Small intestine (tissue), 7 donors: ENCODE measurements at regions not wholly inside any gene's neighbourhood (a gene's known extent, or its start where the extent isn't known, plus 50 kb on each side); places are given as distances from the start of the nearest gene placed in this dataset.
A peak's percentile ranks its signal among the peaks of the same experiment; 100 is the strongest.

Source experiments
- DNase-seq, 2 donors: peaks; one replicate each; pipeline versions ENCODE4 v3.0.0 to v3.0.0-alpha.2; 2013
- FAIRE-seq: peaks from 2 replicates; lab custom pipeline; 2012; peaks lifted over from hg19 to GRCh38; lab: Jason Lieb, UNC
- H3K27ac ChIP-seq, 3 donors: one replicate each; pipeline ENCODE4 v1.5.1; 2013; ENCODE audit warnings: low read length in 2 of 3, mild to moderate bottlenecking in 2 of 3, control low read depth in 1 of 3, inconsistent platforms in 1 of 3, low read depth in 1 of 3, moderate library complexity in 1 of 3
- H3K27me3 ChIP-seq, 3 donors: one replicate each; pipeline ENCODE4 v1.6.1; 2013; ENCODE audit warnings: low read length in 3 of 3, inconsistent platforms in 1 of 3; ENCODE audit not compliant: control insufficient read depth in 3 of 3, insufficient read depth in 3 of 3
- H3K36me3 ChIP-seq, 3 donors: one replicate each; pipeline ENCODE4 v1.6.1; 2013; ENCODE audit warnings: low read length in 3 of 3, inconsistent platforms in 1 of 3, low read depth in 1 of 3, mild to moderate bottlenecking in 1 of 3, moderate library complexity in 1 of 3; ENCODE audit not compliant: control insufficient read depth in 3 of 3, insufficient read depth in 2 of 3
- H3K4me1 ChIP-seq, 3 donors: one replicate each; pipeline ENCODE4 v1.6.1; 2013; ENCODE audit warnings: low read length in 2 of 3, inconsistent platforms in 1 of 3, low read depth in 1 of 3, mild to moderate bottlenecking in 1 of 3, moderate library complexity in 1 of 3; ENCODE audit not compliant: control insufficient read depth in 3 of 3, insufficient read depth in 2 of 3
- H3K4me3 ChIP-seq, 3 donors: one replicate each; pipeline ENCODE4 v1.5.1; 2013; ENCODE audit warnings: low read length in 3 of 3, control low read depth in 1 of 3, inconsistent platforms in 1 of 3, low read depth in 1 of 3, mild to moderate bottlenecking in 1 of 3, moderate library complexity in 1 of 3
- H3K9me3 ChIP-seq, 2 donors: one replicate each; pipeline ENCODE4 v1.6.1; 2013; ENCODE audit warnings: low read depth in 1 of 2, low read length in 1 of 2; ENCODE audit not compliant: control insufficient read depth in 2 of 2, insufficient read depth in 1 of 2
- WGBS, 3 donors: extraction: QIAGEN DNeasy Blood & Tissue Kit; methylation state at CpG; one replicate each; pipeline ENCODE4 v1.1.7; 2013; 5-methylcytosine and 5-hydroxymethylcytosine counted together
- donor health status: healthy with polysubstance abuse.
- donor health status: control.
- donor health status: control.
- donor health status: Bipolar disorder and iron deficiency.
- donor health status: healthy.

DNA sequence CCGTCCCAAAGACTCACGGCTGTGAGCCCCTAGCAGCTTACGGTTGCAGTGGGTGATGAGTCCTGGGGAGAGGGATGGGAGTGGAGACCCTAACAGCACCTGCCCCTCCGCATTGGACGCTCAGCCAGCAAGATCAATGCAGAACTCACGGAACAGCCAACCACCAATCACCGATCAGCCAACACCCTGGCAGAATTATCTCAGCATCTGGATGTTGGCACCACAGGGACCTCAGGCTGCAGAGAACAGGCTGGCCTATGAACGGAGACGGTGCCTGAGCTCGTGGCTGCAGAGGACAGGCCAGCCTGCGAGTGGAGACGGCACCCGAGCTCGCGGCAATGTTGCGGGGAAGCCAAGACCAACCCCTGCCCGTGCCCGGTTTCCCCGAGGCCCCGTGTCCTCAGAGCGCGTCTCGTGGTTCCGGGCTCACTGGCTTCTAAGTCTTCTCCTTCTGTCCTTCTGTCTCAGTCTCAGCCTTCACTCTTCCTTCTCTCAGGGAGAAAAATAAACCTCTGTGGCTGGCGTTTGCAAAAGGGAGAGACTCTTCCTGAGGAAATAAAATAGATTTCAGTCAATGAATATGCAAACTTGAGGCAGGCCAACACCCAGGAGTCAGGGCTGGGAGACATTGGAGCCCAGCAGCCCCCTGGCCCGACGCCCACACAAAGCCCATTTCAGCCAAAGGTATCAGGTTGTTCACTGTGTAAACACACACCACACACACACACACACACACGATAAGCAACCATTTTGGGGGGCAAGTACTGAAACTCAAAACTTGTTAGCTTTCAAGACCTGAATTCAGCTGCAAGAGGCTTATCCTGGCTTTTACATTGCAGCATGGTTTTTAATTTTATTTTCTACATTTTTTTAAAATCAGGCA is 67.8 kb downstream of the SIK1 start:
- H3K4me3 ChIP-seq, result no peak overlapping the region
- no peak overlapping the region for H3K27ac ChIP-seq
- H3K4me1 ChIP-seq, result peaks cover 0 to 6% (median 0%) of the 10 kb centered on the region in 3 donors
- peaks cover 0 to 3% (median 0%) of the 10 kb centered on the region in 3 donors for H3K27me3 ChIP-seq
- 71 to 85% (median 79%) methylated on average over 28 of the region's 28 CpGs for WGBS, 3 donors
- H3K9me3 ChIP-seq, result no peaks in the 10 kb centered on the region
- FAIRE-seq, result no peak
- DNase-seq, result no peak
- H3K36me3 ChIP-seq, result no peaks in the 10 kb centered on the region

DNA sequence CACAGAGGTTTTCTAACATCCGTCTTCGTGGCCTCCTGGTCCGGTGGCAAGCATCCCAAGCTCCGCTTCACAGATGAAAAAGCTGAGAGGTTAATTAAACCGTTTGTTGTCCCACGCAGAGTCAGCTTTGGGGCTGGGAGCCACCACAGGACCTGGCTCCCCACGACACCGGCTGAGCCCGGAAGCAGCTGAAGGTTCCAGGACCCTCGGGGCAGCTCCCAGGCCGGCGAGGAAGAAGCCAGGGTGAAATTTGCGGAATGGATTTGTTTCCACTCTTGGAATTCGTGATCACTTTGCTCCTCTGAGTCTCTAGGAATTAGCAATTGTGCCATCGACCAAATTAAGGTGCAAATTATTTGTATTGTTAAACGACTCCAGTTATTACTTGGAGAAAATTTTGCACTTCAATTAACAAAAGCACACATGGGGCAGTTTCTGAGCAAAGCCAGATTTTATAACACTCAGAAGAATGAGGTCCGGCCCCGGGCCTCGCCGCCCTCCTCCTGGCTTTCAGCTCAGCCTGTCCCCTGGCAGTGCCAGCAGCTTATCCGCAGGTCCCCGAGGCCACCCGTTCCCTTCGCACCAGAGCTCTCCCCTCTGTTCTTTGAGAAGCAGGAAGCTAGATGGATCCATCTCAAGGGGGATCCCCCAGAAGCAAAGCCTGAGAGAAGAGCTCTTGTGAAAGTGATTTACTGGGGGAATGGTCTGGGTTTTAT is 69.1 kb downstream of the SIK1 start:
- DNase-seq, result no peak
- no peaks in the 10 kb centered on the region for H3K9me3 ChIP-seq
- no peak overlapping the region for H3K4me3 ChIP-seq
- H3K27ac ChIP-seq, result no peak overlapping the region
- no peaks in the 10 kb centered on the region for H3K36me3 ChIP-seq
- WGBS, 3 donors, result 88 to 92% (median 89%) methylated on average over 24 of the region's 24 CpGs
- peaks cover 0 to 4% (median 0%) of the 10 kb centered on the region in 3 donors for H3K4me1 ChIP-seq
- peaks cover 0 to 3% (median 0%) of the 10 kb centered on the region in 3 donors for H3K27me3 ChIP-seq
- FAIRE-seq, result no peak

DNA sequence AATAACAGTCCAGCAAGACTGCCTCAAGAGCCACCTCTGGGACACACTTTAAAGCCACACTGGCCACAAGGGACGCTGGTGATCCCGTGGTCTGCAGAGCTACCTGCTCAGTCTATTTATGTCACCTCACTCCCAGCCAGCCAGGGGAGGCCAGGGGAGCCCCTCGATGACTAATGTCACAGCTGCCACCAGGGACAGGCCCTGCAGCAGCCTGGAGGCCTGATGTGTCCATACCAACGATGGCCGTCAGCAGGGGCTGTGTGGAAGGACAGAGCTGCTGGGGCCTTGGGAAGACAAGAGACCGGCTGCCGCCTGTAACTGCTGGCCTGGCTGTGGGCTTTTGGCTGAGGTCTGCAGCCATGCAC is 71.0 kb downstream of the SIK1 start:
- FAIRE-seq (no peak), DNase-seq (no peak)
- 69 to 84% (median 79%) methylated on average over 7 of the region's 7 CpGs for WGBS, 3 donors
- H3K27me3 ChIP-seq, result no peaks in the 10 kb centered on the region
- no peaks in the 10 kb centered on the region for H3K9me3 ChIP-seq
- no peaks in the 10 kb centered on the region for H3K4me1 ChIP-seq
- H3K36me3 ChIP-seq, result no peaks in the 10 kb centered on the region
- H3K27ac ChIP-seq, result no peak overlapping the region
- H3K4me3 ChIP-seq, result no peak overlapping the region

DNA sequence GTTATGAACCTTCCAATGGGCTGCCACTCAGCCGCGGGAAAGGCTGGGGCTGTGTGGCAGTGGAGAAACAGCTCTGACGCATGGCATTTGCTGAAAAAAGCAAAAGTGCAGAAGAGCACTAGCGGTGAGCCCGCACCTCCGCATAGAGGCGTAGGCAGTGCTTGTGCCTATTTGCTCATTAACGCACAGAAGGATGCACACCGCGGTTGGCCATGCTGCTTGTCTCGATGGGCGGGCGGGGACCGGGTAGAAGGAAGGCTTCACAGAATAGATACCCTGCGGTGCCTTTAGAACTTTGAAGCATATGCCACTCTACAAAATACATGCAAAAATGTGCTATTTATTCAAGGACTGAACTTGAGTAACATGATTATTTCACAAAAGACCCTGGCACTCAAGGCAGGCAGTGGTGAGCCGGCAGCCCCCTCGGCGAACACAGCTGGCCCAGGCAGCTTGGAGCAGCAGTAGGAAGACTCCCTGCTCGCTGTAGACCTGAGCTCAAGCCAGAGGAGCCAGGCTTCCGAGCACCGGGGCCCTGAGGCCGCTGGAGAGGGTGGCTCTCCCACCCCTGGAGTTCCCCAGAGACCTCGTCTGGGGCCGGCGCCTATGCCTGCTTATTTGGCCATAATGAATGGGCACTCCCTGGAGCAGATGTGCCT is 71.5 kb downstream of the SIK1 start:
- FAIRE-seq (no peak), DNase-seq (no peak)
- WGBS, 3 donors, result 84 to 90% (median 89%) methylated on average over 25 of the region's 25 CpGs
- Histone ChIP-seq H3K27me3 (no peaks in the 10 kb centered on the region), H3K4me3 (no peak overlapping the region), H3K36me3 (no peaks in the 10 kb centered on the region), H3K9me3 (no peaks in the 10 kb centered on the region), H3K4me1 (no peaks in the 10 kb centered on the region), H3K27ac (no peak overlapping the region)

DNA sequence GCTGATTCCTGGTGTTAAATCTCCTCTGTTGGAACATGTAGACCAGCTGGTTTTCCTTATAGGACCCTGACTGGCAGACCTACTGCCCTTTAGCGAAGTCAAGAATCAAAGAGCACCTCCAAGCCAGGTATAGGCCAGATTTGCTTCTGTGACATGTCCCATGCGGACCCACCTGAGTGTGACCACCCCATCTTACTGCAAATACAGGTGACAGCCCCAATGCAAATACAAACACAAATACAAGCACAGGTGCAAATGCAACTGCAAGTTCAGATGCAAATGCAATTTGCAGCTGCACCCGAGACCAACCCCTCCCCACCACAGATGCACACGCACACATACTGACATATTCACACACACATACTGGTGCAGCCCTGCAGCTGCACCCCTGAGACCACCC is 72.3 kb downstream of the SIK1 start:
- Histone ChIP-seq H3K36me3 (no peaks in the 10 kb centered on the region), H3K9me3 (no peaks in the 10 kb centered on the region), H3K27ac (peak overlapping the region in 1 of 3 donors; percentile 59), H3K4me3 (no peak overlapping the region), H3K27me3 (no peaks in the 10 kb centered on the region), H3K4me1 (no peaks in the 10 kb centered on the region)
- 85 to 94% (median 89%) methylated on average over 4 of the region's 4 CpGs for WGBS, 3 donors
- FAIRE-seq (no peak), DNase-seq (no peak)

DNA sequence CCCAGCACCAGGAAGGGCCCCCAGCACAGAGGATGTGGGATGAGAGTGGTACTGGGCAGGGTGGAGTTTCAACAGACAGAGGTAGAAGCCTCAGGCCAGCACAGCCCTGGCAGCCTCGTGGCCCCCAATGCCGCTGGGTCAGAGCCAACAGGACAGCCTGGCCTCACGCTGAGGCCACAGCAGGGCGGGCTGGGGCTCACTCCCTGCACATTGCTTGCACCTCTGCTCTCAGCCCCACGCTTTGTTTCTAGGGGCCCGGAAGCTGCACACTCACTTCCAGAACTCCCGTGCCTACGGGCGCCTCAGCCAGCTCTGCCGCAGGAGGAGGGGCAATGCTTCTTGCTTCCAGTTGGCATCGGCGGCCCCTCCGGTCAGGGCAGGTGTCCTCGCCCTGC is 72.9 kb downstream of the SIK1 start:
- DNase-seq, result no peak
- no peaks in the 10 kb centered on the region for H3K27me3 ChIP-seq
- H3K36me3 ChIP-seq, result no peaks in the 10 kb centered on the region
- no peak for FAIRE-seq
- no peaks in the 10 kb centered on the region for H3K4me1 ChIP-seq
- WGBS, 3 donors, result 82 to 90% (median 89%) methylated on average over 9 to 14 of the region's 14 CpGs
- H3K4me3 ChIP-seq, result no peak overlapping the region
- peak overlapping the region in 1 of 3 donors; percentile 59 for H3K27ac ChIP-seq
- H3K9me3 ChIP-seq, result no peaks in the 10 kb centered on the region

DNA sequence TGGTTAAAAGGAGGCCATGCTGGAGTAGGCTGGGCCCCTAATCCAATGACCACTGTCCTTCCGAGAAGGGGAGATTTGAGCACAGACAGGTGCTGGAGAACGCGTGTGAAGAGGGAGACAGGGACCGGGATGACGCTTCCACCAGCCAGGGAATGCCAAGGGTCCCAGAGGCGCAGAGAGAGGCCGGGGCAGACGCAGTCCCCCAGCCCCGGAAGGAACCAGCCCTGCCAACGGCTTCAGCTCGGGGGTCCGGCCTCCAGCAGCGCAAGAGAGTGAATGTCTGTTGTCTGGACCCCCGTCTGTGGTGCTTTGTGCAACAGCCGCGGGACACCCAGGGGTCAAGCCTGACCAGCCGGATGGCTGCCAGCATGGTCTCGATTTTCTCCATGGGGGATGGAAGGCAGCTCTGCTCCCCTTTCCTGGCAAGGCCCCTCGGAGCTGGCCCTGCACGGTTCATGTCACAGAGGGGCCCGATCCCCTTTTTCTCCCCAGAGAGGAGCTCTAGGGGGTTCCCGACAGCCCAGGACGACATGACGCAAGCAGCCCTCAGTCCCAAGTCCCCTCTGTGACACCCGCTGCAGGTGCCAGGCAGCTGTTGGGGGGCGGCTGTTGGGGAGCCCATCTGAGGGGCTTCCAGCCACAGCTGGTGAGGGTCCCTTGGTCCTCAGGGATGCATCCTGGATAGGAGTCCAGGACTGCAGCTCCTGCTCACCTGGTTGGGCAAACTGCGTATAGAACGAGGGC is 73.5 kb downstream of the SIK1 start:
- Histone ChIP-seq H3K4me3 (no peak overlapping the region), H3K27ac (peak overlapping the region in 1 of 3 donors; percentile 59), H3K4me1 (no peaks in the 10 kb centered on the region), H3K9me3 (no peaks in the 10 kb centered on the region), H3K36me3 (no peaks in the 10 kb centered on the region), H3K27me3 (no peaks in the 10 kb centered on the region)
- DNase-seq (no peak), FAIRE-seq (no peak)
- WGBS, 3 donors, result 92 to 93% (median 93%) methylated on average over 26 to 28 of the region's 28 CpGs
